Panc1 (cell line): ENCODE measurements at regions not wholly inside any gene's neighbourhood (a gene's known extent, or its start where the extent isn't known, plus 50 kb on each side); places are given as distances from the start of the nearest gene placed in this dataset.

ENCODE experiments used
- ATAC-seq: fragments of 200-7000 bp; cut with Tn5 transposase; 2 replicates; pipeline ENCODE4 v1.9.1; 2020; ENCODE audit warnings: mild to moderate bottlenecking, moderate library complexity
- BruUV-seq: library from RNA; stranded (reverse); fragments of 400-500 nt; replicated peaks from 2 replicates; lab custom pipeline; 2021; lab: Mats Ljungman, UMichigan
- CTCF ChIA-PET: fragments of 300-600 bp; sonication (Branson Sonifier 250); formaldehyde crosslinking; loops from one replicate; lab custom pipeline; 2022; ENCODE audit warnings: antibody characterized with exemption; lab: Charles Lee
- POLR2A ChIA-PET: fragments of 300-600 bp; sonication (Branson Sonifier 250); formaldehyde crosslinking; loops from one replicate; lab custom pipeline; 2022; ENCODE audit warnings: antibody characterized with exemption; lab: Charles Lee
- DNase-seq: peaks from one replicate; pipeline ENCODE4 v3.0.0-alpha.2; 2010; ENCODE audit warnings: low read depth, low spot score
- H3K27ac ChIP-seq: 2 replicates; pipeline ENCODE4 v1.5.1; 2011; ENCODE audit warnings: mild to moderate bottlenecking, low read length, inconsistent platforms
- H3K27me3 ChIP-seq: fragments of 200-500 bp; sonication (Bioruptor generic); 2 replicates; pipeline ENCODE4 v1.6.0; 2014; ENCODE audit warnings: low read length, inconsistent platforms; ENCODE audit not compliant: control insufficient read depth, insufficient read depth
- H3K36me3 ChIP-seq: fragments of 200-500 bp; sonication (Bioruptor generic); 2 replicates; pipeline ENCODE4 v1.5.1; 2014; ENCODE audit warnings: inconsistent platforms, mild to moderate bottlenecking, low read length, moderate library complexity; ENCODE audit not compliant: control insufficient read depth, insufficient read depth
- H3K4me1 ChIP-seq: 2 replicates; pipeline ENCODE4 v1.5.1; 2011; ENCODE audit warnings: inconsistent platforms, mild to moderate bottlenecking, low read length, moderate library complexity; ENCODE audit not compliant: control insufficient read depth, insufficient read depth
- H3K4me3 ChIP-seq, 2 experiments: 2 replicates each; pipeline ENCODE4 v1.5.1; 2011 to 2012; ENCODE audit warnings: low read depth in 2 of 2, low read length in 2 of 2, mild to moderate bottlenecking in 2 of 2, inconsistent platforms in 1 of 2, moderate library complexity in 1 of 2
- H3K9me3 ChIP-seq: fragments of 200-500 bp; sonication (Bioruptor generic); 2 replicates; pipeline ENCODE4 v1.5.1; 2014; ENCODE audit warnings: low read depth, mild to moderate bottlenecking, inconsistent platforms, low read length, moderate library complexity; ENCODE audit not compliant: control insufficient read depth, insufficient read depth
- CTCF ChIP-seq: fragments of 450-650 bp; IDR thresholded peaks from 2 replicates; pipeline ENCODE4 v1.5.1; 2017; ENCODE audit warnings: mild to moderate bottlenecking
- POLR2AphosphoS5 ChIP-seq: IDR thresholded peaks from 2 replicates; pipeline ENCODE4 v1.6.1; 2012; ENCODE audit warnings: mild to moderate bottlenecking, low read depth, low read length, moderate library complexity
- REST ChIP-seq, 2 experiments: IDR thresholded peaks; 2 replicates each; pipeline ENCODE4 v1.6.1; 2011 to 2012; ENCODE audit warnings: low read depth in 2 of 2, control low read depth in 1 of 2, low read length in 1 of 2, mild to moderate bottlenecking in 1 of 2, moderate library complexity in 1 of 2; ENCODE audit not compliant: insufficient read depth in 1 of 2
- SIN3A ChIP-seq: IDR thresholded peaks from 2 replicates; pipeline ENCODE4 v1.6.1; 2012; ENCODE audit warnings: low read depth, mild to moderate bottlenecking, low read length, moderate library complexity, borderline replicate concordance; ENCODE audit not compliant: insufficient read depth
- TCF7L2 ChIP-seq: IDR thresholded peaks from 2 replicates; pipeline ENCODE4 v1.6.1; 2011; ENCODE audit warnings: mild to moderate bottlenecking, low read depth, low read length, inconsistent platforms
- in situ Hi-C: cut with HindIII; loops from 2 replicates; pipeline ENCODE4 v1.10.0; 2016; ENCODE audit warnings: low sequenced_read_pairs, low pct_unique_long_range_greater_than_20kb
- intact Hi-C: fragments of 100-400 bp; cut with micrococcal nuclease; formaldehyde crosslinking; loops from one replicate; pipeline ENCODE4 v1.10.0; 2022; ENCODE audit not compliant: unreplicated experiment

- ATAC-seq (no peak), DNase-seq (no peak)
- Histone ChIP-seq H3K36me3 (no peaks in the 10 kb centered on the region), H3K4me3 (no peak overlapping the region), H3K4me1 (no peaks in the 10 kb centered on the region), H3K27me3 (no peaks in the 10 kb centered on the region), H3K27ac (no peak overlapping the region), H3K9me3 (no peaks in the 10 kb centered on the region)
- TF ChIP-seq SIN3A (no peak), TCF7L2 (no peak)
- ChIA-PET POLR2A (no interaction called here), CTCF (no interaction called here)
- intact Hi-C loops = no loop called here
- no TSS peak for BruUV-seq
- in situ Hi-C loops = no loop called here
Measured at GRCh38 chr4:12053966-12054365, 625.3 kb upstream of the HS3ST1 start.

GRCh38 chr4:12053556-12053955 is 624.9 kb upstream of the HS3ST1 start:
- no peaks in the 10 kb centered on the region for H3K4me1 ChIP-seq
- no TSS peak for BruUV-seq
- intact Hi-C loops = no loop called here
- no peaks in the 10 kb centered on the region for H3K27me3 ChIP-seq
- CTCF ChIA-PET = no interaction called here
- no peak overlapping the region for H3K4me3 ChIP-seq
- no peak for DNase-seq
- TF ChIP-seq TCF7L2 = no peak
- no peak for TF ChIP-seq SIN3A
- no peak for TF ChIP-seq POLR2AphosphoS5
- TF ChIP-seq REST (IDR thresholded peaks at IDR 0.05; ENCODE audit: insufficient read depth in 1 of 2, low read depth in 2 of 2, low read length in 1 of 2) = no peak
- TF ChIP-seq CTCF = no peak
- no peaks in the 10 kb centered on the region for H3K9me3 ChIP-seq
- ATAC-seq = no peak
- in situ Hi-C loops = no loop called here
- no peak overlapping the region for H3K27ac ChIP-seq
- POLR2A ChIA-PET = no interaction called here
- no peaks in the 10 kb centered on the region for H3K36me3 ChIP-seq

- no TSS peak for BruUV-seq
- intact Hi-C loops (no loop called here), in situ Hi-C loops (no loop called here)
- no peaks in the 10 kb centered on the region for H3K4me1 ChIP-seq
- ATAC-seq = no peak
- H3K9me3 ChIP-seq = no peaks in the 10 kb centered on the region
- TF ChIP-seq TCF7L2 (no peak), CTCF (no peak), REST (IDR thresholded peaks at IDR 0.05; ENCODE audit: insufficient read depth in 1 of 2, low read depth in 2 of 2, low read length in 1 of 2) (no peak), POLR2AphosphoS5 (no peak), SIN3A (no peak)
- DNase-seq = no peak
- ChIA-PET CTCF (no interaction called here), POLR2A (no interaction called here)
- H3K4me3 ChIP-seq = no peak overlapping the region
- no peaks in the 10 kb centered on the region for H3K27me3 ChIP-seq
- H3K36me3 ChIP-seq = no peaks in the 10 kb centered on the region
- no peak overlapping the region for H3K27ac ChIP-seq
Measured at GRCh38 chr4:12050357-12050756, 621.7 kb upstream of the HS3ST1 start.
